ENCODE measurements at regions not wholly inside any gene's neighbourhood (a gene's known extent, or its start where the extent isn't known, plus 50 kb on each side); places are given as distances from the start of the nearest gene placed in this dataset.

DNA sequence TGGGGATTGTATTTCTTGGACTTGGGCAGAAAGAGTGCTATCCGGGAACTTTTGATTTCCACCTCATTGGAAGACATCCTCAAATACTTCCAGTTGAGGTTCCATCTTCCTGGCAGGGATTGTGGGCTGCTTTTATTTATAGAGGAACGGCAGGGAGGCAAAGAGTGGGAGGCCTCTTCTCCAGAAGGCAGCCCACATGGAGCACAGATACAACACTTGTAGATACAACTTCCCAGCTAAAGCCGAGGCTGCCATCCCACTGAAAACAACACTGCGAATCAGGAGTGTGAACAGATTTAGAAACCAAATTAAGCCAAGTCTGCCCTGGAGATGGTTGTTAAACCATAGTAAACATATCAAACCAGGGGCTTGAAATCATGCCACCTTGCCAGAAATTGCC, 212.8 kb upstream of the PPARGC1A start:
- no peak overlapping the region for H3K4me3 ChIP-seq (ENCODE audit: low read depth, low read length)
- no peak for DNase-seq (ENCODE audit: low read depth)
- TF ChIP-seq CTCF (IDR thresholded peaks at IDR 0.05; ENCODE audit: insufficient read depth, low read length) = no peak

GRCh38 chr4:24096603-24097002, 206.8 kb upstream of the PPARGC1A start:
- no peak overlapping the region for H3K4me3 ChIP-seq (ENCODE audit: low read depth, low read length)
- no peak for TF ChIP-seq CTCF (IDR thresholded peaks at IDR 0.05; ENCODE audit: insufficient read depth, low read length)
- DNase-seq (ENCODE audit: low read depth) = no peak

DNA sequence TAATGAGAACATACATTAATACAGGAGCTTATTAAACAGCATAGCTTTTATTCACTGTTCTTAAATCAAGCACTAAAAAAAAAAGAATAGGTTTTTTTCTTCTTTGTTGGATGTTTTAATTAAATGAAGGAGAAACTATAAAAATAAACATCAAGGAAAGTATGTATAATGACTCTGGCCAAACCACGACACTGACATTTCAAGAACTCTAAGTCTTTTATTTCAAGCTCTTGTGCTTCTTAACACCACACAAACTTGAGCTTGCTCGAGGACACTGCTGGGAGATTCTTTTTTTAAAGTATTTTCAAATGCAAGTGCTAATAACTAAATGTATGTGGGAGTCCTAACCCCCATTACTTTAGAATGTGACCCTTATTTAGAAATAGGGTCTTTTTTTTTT, 204.9 kb upstream of the PPARGC1A start:
- no peak for DNase-seq (ENCODE audit: low read depth)

DNA sequence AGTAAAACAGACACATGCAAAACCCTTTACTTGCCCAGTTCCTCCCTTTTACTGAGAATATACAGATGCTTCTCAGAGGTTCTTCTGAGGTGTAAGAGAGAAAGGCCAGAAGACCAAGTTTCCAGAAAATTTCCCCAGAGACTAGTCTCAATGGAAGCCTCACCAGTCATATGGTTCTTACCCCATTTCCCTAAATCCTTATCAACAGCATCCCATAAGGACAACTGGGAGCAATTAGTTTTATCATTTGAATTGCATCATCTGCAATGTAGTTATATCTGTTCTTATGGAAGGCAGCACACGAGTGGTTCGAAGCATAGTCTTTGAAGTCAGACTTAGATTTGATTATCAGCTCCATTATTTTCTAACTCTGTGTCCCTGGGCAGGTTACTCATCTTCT, 203.6 kb upstream of the PPARGC1A start:
- no peak for TF ChIP-seq CTCF (IDR thresholded peaks at IDR 0.05; ENCODE audit: insufficient read depth, low read length)
- no peak for DNase-seq (ENCODE audit: low read depth)
- no peak overlapping the region for H3K4me3 ChIP-seq (ENCODE audit: low read depth, low read length)

More for the DNA sequence above, 204.9 kb upstream of the PPARGC1A start:
- no peak for TF ChIP-seq CTCF (IDR thresholded peaks at IDR 0.05; ENCODE audit: insufficient read depth, low read length)
- H3K4me3 ChIP-seq (ENCODE audit: low read depth, low read length) = no peak overlapping the region

GRCh38 chr4:24091639-24092233, 201.9 kb upstream of the PPARGC1A start:
- TF ChIP-seq CTCF (IDR thresholded peaks at IDR 0.05; ENCODE audit: insufficient read depth, low read length) = no peak
- DNase-seq (ENCODE audit: low read depth) = no peak

GRCh38 chr4:24089851-24090534, 200.1 kb upstream of the PPARGC1A start:
- no peak for DNase-seq (ENCODE audit: low read depth)
- no peak for TF ChIP-seq CTCF (IDR thresholded peaks at IDR 0.05; ENCODE audit: insufficient read depth, low read length)
- no peak overlapping the region for H3K4me3 ChIP-seq (ENCODE audit: low read depth, low read length)

More at GRCh38 chr4:24091639-24092233, 201.9 kb upstream of the PPARGC1A start:
- H3K4me3 ChIP-seq (ENCODE audit: low read depth, low read length) = no peak overlapping the region

Measured in fibroblast of the aortic adventitia (primary cell).